GM19240 (cell line): ENCODE measurements at regions not wholly inside any gene's neighbourhood (a gene's known extent, or its start where the extent isn't known, plus 50 kb on each side); places are given as distances from the start of the nearest gene placed in this dataset.
"Not testable (repeated sequence)": the region's sequence is repeated elsewhere in the genome, so short reads cannot be mapped to it uniquely, and the experiment has no call there.

Source experiments
- DNase-seq: peaks from one replicate; pipeline ENCODE4 v3.0.0; 2011; ENCODE audit warnings: low spot score; ENCODE audit not compliant: insufficient read length

DNA sequence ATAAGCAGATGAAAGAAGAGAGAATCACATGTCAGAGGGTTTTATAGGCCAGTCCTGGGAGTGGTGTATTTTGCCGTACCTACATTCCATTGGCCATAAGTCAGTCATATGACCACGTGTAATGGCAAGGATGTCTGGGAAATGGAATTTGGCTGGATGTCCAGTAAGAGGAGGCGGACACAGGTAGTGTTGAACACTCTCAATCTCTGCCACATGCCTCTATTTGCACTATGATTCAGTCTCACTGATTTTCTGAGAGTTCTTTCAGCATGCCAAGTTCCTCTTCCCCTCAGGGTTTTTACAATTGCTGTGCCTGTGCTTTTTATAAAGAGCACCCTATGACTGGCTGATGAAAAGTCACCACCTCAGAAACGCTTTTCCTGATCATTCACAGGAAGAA lies 164.2 kb upstream of the GPR101 start:
- no peak for DNase-seq

DNA sequence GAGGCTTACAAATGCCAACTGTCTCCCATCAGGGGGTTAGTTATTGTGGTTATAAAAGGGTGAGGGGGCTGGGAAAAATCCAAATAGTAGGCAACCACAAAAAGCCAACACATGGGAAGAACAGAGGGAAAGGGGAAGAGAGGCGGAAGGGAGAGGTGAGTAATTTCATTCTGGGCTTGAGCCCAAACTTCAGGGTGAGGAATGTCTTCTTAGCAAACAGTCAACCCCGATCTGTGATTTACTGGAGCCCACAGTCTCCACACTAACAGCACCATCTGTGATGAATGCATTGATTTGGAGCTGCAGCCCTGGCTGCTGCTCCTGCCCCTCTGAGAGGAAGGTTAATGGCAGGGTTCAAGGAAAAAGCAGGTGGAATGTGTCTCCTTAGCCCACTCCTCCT lies 162.2 kb upstream of the GPR101 start:
- DNase-seq: no peak

DNA sequence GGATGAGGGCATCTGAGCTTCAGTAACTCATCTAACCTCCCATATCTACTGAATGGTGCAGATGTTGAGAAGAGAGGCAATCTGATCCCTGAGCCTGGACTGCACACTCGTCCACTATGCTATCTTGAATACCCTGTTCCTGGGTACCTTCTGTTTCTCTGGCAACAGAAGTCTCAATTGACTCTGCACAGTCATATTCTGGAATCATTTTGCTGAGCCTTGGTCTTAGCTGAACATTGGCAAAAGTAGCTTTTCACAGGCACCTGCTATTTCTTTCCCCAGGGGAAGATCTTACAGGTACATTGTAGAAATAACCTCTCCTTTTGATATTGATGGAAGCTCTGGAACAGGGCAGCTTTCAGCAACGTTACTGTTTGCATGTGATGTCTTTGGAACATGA lies 161.5 kb upstream of the GPR101 start:
- DNase-seq: no peak

DNA sequence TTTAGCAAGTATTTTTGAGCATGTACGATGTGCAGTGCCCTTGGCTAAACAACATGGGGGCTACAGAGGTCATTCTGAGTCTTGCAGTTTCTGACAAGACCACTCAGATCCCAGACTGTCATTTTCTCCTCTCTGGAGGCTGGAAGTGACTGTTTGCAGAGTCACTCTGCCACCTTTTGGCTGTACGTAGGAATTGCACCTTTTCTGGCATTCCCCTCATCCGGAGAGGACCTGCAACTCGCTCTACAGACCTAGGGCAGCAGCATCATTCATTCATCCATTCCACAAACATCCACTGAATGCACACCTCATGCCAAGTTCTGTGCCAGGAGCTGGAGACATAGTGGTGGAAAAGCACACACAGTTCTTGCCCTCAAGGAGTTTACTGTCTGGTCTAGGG lies 160.4 kb upstream of the GPR101 start:
- peak; percentile 8 for DNase-seq

DNA sequence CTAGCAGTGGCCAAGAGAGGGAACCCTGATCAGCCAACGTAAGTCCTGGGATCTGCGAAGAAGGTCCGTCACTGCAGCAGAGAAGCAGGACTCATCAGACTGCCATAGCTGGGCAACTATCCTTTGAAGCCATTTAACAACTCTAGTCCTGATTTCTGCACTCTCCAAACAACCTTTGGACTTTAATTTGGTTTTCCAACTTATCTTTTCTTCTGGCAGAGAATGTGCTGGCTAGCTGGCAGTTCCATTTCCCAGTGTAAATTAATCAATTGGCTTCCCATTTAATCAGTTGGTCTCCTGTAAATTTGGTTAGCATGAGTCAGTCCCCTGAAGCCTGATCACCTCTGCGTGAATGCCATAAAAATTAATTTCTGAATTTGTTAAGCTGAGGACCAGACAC lies 153.7 kb upstream of the GPR101 start:
- DNase-seq: no peak

DNA sequence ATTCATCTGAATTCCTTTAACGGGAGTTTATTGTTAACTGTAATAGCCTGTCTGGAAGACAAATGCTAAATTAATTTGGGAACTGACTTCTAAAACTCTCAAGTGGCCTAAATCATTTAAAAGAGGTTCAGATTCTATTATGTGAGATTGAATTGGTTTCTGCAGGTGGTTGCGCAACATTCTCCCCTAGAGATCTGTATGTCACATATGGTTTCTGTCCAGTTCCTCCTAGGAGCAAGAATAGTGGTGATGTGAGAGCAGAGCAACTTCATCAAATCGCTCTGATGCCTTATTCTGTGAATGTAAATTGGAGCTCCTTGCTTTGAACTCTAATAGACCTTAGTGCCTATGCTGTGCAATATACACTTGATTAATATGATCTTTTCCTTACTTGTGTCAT lies 144.6 kb upstream of the GPR101 start:
- no peak for DNase-seq

DNA sequence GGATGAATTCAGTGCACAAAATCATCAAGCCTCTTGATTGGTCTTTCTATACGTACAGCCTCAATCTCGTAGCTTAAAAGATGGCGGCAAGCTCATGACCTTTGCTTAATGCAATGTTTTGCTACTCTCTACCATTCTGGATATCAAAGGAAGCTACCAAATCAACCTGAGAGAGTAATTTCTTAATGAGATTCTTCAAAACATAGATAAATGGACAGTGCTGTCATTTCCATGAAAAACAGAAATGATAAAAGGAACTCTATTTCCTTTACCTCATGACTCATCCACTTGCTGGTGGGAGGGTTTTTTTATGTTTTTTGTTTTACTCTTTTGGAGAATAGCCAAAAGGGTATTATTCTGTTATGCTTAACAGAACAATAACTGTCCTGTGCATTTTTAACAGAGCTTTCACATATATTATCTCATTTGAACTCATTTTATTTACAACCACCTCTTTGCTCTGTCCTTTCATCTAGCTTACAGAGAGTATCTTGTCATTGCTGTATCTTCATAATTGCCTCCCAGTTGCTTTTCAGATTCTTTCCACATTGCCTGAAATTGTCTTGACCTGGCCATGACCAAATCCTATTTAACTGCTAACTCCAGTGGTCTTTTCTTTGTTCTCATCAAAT lies 138.6 kb upstream of the GPR101 start:
- DNase-seq: no peak

DNA sequence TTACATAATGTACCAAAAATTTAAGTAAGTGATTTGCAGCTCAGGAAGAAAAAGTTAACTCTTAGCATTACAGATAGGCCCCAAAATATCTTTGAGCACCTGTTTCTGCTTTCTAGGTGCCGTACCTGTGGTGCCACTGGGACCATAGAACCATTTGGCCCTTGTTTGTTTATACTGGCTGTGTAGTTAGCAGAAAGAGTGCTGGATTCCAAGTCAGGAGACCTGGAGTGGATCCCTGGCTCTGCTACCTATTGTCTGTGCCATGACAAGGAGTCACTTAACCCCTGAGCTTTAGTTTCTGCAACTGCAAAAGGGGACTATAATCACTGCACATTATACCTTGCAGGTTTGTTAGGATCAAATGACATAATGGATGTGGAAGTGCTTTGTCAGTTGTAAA lies 137.8 kb upstream of the GPR101 start:
- no peak for DNase-seq

DNA sequence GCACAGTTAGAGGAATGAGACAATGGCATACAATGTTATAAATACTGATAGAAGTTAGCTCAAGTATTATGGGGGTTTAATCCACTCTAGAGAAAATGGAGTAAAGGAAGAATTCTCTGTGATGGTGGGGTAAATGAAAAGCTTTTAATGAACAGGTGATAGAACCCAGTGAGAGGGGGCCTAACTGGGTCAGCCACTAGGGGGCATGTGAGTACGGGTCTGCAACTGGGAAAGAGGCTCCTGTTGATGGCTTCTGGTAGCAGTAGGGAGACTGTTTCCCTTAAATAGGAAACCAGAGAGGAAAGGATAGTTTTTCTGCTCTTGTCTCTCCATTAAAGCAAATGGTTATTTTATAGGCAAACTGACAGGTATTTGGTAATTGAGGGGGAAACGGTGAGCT lies 132.8 kb upstream of the GPR101 start:
- DNase-seq: no peak

DNA sequence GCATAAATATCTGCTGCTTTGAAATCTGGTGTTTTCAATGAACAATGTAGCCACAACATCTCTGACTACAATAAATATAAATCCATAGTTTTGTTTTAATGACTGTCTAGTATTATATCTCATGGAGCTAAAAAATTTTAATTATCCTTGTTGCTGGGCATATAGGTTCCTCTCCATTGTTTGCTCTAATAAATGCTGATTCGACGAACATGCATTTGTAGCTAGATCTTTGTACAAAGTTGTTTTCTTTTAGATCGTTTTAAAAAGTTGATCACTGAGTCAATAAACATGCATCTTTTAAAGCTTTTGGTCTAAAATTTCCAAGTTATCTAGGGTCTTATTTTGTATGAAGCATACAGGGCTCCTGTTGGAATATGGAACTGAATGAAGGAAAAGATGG lies 130.5 kb upstream of the GPR101 start:
- no peak for DNase-seq

DNA sequence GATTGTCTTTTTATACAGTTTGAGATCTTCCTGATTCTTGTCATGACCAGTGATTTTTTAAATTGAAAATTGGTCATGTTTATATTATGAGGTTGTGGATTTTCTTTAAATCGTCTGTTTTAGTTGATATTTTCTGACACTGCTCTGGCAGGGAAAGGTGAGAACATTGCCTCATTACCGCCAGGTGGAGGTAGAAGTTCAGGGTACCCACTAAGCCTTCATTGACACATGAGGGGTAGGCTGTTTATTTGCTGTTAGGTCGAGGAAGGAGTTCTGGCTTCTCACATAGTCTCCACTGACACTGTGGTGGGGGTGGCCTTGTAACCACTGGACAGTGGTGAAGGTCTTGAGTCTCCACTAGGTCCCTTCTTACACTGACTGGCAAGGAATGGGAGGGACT lies 117.6 kb upstream of the GPR101 start:
- no peak for DNase-seq

DNA sequence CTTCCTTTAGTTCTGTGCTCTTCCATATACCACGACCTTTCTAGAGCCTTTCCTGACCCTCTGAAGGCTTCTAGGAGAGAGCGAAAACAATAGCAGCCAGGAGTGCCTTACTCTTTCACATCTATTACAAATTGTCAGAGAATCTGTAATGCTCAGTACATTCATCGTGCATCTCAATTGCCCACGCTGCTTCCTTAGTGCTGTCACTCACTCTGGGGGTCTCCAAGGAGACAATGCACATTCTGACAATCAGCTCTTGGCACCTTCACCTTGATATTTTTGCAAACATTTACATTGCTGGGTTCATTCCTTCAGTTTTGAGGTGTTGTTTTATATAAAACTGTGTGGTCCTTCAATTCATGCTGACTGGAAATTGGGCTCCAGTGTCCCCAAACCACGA lies 110.1 kb upstream of the GPR101 start:
- DNase-seq: no peak

DNA sequence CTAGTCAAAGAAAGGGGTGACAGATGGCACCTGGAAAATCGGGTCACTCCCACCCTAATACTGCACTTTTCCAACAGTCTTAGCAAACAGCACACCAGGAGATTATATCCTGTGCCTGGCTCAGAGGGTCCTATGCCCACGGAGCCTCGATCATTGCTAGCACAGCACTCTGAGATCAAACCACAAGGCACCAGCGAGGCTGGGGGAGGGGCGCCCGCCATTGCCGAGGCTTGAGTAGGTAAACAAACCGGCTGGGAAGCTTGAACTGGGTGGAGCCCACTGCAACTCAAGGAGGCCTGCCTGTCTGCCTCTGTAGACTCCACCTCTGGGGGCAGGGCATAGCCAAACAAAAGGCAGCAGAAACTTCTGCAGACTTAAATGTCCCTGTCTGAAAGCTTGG lies 88.9 kb upstream of the GPR101 start:
- not testable (repeated sequence) for DNase-seq

DNA sequence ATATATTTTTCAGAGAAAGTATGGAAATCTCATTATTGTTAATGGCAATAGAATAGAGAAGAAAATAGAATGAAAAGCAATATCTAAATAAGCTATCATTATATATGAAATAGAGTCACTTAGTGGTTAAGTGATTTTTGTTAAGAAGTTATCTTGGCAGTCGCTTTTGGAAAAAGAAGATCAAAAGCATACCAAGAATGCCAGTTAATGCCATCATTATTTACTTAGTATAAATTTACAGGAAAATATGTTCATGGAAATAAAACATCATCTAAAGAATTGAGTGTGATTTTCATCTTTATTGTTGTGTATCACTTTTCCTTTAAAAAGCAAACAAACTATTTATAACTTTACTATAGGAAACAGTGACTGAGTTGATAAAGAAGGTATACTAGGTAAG lies 85.3 kb upstream of the GPR101 start:
- no peak for DNase-seq

DNA sequence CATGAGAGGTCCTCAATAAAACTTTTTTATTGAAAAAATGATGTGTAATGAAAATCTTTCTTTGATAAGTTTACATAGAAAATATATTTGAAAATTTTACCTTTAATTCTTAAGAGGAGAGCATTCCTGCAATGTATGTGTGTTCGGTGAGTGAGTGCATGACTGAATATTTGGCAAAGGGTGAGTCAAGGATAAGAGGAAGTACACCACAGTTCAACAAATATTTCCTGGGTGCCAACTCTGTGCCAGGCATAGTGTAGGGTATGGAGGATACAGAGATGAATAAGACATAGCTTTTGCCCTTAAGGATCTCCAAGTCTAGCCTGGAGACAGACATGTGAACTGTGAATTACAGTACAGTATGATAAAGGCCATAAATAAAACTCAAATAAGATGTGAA lies 84.7 kb upstream of the GPR101 start:
- DNase-seq: no peak

DNA sequence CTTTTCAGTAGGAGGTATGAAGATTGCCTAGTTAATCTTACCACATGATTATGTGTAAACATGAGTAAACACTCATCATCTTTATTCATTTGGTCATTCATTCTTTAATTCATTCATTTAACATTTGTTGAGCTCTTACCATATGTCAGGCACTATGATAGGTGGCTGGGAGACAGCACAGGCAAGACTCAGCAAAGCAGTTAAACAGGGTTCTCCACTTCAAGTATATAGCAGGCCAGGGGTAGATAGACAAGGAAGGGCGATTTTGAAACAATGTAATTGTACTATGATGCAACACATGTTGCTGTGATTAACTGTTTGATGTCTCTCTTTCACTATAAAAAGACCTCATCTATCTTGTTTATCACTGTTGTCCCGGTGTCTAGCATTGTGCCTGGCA lies 84.3 kb upstream of the GPR101 start:
- no peak for DNase-seq

DNA sequence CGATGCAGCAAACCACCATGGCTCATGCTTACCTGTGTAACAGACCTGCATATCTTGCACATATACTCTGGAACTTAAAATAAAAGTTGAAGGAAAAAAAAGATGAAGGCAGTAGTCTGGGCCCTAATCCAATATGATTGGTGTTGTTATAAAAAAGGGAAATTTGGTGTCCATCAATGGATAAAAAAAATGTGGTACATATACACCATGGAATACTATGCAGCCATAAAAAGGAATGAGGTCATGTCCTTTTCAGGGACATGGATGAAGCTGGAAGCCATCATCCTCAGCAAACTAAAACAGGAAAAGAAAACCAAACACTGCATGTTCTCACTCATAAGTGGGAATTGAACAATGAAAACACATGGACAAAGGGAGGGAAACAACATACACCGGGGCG lies 74.1 kb upstream of the GPR101 start:
- not testable (repeated sequence) for DNase-seq

DNA sequence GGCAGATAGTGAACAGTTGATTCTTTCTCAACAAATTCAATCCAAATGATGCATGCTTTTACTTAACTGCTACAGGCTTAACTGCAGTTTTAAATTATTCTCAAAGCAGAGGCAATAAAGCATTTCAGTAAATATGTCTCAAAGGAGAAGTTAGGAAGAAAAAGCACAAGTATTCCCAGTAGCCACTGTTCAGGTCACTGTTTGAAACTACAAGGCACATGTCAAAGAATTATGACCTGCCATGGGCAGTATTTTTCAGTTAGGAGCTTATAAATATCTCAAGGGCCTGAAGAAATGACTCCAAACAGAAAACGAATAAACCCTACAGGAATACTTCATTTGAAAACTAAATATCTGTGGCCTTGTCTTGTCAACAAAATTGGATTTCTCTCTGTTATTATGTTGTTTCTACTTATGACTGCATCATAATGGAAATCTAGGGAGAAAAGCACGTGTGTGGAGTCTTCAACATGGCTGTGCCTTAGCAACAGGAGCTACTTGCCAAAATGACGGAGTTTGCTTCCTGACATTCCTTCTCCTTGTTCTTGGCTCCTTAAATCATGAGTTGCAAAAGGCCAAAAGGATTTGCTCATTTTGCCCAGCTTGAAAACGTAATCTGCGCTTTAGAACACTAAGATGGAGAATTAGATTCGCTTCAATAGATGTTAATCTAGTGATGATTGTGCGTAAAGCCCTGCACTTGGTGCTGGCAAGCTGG lies 67.6 kb upstream of the GPR101 start:
- DNase-seq: no peak
